Kidney capillary endothelial cell (primary cell): ENCODE measurements at regions not wholly inside any gene's neighbourhood (a gene's known extent, or its start where the extent isn't known, plus 50 kb on each side); places are given as distances from the start of the nearest gene placed in this dataset.
A peak's percentile ranks its signal among the peaks of the same experiment; 100 is the strongest.
"Not testable (repeated sequence)": the region's sequence is repeated elsewhere in the genome, so short reads cannot be mapped to it uniquely, and the experiment has no call there.

Experiments used
- DNase-seq: peaks from one replicate; pipeline ENCODE4 v3.0.0-alpha.2; 2018; ENCODE audit warnings: low spot score

GRCh38 chr12:72723732-72724131, 451.6 kb downstream of the TRHDE start:
- no peak for DNase-seq

GRCh38 chr12:72729451-72730010, 457.4 kb downstream of the TRHDE start:
- DNase-seq, result no peak

- DNase-seq, result no peak
These were observed 462.4 kb downstream of the TRHDE start for GRCh38 chr12:72734581-72734980.

DNA sequence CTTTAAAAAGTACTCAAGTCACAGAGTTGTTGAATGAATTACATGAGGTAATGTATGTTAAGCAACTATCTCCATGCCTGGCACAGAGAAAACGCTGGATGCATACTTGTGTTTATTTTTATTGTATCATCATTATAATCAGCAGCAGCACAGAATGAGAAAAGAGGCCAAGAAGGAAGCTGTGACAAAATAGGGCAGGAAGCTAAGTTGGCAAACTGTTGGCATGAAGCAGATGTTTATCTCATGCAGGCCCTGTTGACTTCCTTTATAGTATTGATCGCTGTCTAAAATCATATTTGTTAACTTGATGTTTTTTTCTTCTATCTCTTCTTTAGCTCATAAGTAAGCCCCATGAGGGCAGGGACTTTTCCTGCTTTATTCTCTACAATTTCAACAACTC, 466.6 kb downstream of the TRHDE start:
- DNase-seq, result no peak

GRCh38 chr12:72740064-72740463, 467.9 kb downstream of the TRHDE start:
- DNase-seq, result no peak

DNA sequence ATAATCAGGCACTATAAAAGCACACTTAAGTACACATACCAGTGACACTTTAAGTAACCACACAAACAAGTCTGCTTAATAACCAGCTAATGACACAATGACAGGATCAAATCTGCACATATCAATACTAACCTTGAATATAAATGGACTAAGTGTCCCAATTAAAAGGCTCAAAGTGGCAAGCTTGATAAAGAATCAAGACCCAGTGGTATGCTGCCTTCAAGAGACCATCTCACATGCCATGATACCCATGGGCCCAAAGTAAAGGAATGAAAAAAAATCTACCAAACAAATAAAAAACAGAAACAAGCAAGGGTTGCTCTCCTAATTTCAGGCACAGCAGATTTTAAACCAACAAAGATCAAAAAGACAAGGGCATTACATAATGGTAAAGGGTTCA, 470.4 kb downstream of the TRHDE start:
- no peak for DNase-seq

GRCh38 chr12:72746048-72746447, 473.9 kb downstream of the TRHDE start:
- DNase-seq, result no peak

DNA sequence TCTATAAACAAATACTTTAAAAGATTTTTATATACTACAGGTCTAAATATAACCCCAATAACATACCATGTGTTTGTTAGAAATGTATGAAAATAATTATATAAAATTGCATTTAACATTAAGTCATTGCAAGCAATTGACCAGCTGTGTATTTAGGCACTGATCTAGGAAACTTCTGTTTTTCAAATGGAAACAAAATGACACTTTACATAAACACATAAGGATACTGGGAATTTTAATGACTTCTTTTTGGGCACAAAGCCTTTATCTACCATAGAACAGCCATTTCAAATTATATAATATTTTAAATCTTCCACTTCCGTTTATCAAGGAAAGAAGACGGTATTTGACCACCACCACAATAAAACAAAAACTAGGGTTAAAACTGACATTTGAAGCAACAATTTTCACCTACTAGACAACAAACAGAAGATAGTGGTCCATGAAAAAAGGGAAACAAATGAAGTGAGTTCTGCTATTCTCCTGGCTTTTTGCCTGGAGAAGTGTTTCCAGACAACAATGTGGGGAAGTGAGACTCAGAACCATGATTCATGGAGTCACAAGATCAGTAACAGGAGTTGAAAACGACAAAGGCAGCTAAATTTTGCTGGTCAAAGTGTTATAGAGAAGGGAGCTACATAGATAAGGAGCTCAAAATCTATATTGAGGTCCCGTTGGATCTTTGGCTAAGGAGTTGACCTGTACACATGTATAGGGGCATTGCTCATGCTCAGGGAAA, 475.1 kb downstream of the TRHDE start:
- peak; percentile 51 for DNase-seq

DNA sequence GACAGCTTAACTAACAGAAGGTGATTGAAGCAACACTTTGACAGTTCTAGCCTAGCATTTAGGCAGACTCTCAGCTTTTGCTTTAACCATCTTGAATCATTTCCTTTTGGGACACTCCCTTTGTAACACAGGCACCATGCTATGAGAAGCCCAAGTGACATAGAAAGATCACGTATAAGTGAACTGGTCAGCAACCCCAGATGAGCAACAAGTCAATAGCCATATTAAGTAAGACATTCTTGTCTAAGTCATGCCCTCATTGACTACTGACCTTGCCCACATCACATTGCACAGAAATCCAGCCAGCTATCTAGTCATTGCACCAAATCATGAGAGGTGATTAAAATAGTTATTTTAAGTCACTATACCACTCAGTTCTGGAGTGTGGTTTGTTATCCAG, 476.8 kb downstream of the TRHDE start:
- DNase-seq, result peak; percentile 3

DNA sequence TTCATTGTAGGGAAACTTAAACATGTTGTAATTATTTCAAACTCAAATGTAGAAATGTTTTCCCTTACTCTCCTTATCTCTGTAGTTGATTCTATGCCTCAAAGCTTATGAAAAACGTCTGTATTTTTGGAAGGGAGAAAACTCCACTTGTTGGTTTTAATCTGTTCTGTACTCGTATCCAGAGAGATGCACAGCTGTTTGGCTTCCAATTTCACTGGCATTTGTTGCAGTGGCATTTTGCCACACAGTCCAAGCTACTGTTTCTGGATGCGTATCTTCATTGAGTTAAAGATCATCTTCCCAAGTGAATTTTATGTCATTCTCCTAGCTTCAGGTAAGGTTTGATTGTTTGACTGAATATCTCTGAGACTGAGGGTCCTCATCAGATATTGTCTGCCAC, 481.4 kb downstream of the TRHDE start:
- DNase-seq, result no peak

DNA sequence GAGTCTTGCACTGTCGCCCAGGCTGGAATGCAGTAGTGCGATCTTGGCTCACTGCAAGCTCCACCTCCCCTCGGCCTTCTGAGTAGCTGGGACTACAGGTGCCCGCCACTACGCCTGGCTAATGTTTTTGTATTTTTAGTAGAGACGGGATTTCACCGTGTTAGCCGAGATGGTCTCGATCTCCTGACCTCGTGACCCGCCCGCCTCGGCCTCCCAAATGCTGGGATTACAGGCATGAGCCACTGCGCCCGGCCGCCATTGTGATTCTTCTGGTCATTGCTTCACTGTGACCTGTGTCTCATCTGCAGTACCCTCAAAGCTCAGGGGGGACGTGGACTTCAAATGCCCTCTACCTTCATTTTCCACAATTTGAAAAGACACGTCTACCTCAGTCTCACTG, 481.9 kb downstream of the TRHDE start:
- DNase-seq, result not testable (repeated sequence)

- DNase-seq, result no peak
These were observed 494.3 kb downstream of the TRHDE start for GRCh38 chr12:72766517-72766916.

DNA sequence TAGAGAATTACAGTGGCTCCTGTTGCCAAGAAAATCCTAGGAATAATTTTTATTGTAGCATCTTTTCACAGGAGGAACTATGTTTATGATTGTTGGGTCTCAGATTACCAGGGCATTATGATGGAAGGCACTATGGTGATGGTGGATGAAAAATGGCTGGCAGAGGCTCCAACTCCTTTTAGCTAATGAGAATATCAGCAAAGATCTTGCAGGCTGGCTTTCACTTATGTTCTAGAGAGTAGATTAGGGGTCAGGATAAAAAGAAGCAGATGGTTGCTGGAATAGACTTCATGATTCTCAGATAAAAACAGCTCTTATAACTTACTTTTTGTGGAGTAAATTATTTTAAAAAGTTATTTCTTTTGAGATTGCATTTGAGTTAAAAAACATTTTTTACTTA, 501.9 kb downstream of the TRHDE start:
- no peak for DNase-seq

- DNase-seq, result no peak
These were observed 505.6 kb downstream of the TRHDE start for GRCh38 chr12:72777806-72778205.

DNA sequence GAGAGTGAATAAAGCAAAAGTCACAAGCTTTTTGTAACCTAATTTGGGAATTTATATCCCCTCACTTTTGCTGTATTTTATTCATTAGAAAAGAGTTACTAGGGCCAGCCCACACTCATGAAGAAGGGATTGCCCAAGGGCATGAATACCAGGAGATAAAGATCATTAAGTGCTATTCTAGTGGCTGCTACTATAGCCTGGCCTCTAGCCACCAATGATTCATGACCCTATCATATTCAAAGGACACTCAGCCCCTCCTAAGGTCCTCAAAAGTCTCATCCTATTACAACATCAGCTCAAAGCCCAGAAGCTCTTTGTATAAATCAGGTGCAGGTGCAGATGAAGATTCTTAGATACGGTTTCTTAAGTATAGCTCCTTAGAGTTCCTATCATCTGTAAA, 518.1 kb downstream of the TRHDE start:
- DNase-seq, result no peak

GRCh38 chr12:72792889-72793288, 520.7 kb downstream of the TRHDE start:
- no peak for DNase-seq

GRCh38 chr12:72793796-72794195, 521.6 kb downstream of the TRHDE start:
- no peak for DNase-seq

GRCh38 chr12:72815421-72815820, 543.3 kb downstream of the TRHDE start:
- DNase-seq, result no peak

GRCh38 chr12:72828662-72829324, 556.6 kb downstream of the TRHDE start:
- DNase-seq, result no peak

DNA sequence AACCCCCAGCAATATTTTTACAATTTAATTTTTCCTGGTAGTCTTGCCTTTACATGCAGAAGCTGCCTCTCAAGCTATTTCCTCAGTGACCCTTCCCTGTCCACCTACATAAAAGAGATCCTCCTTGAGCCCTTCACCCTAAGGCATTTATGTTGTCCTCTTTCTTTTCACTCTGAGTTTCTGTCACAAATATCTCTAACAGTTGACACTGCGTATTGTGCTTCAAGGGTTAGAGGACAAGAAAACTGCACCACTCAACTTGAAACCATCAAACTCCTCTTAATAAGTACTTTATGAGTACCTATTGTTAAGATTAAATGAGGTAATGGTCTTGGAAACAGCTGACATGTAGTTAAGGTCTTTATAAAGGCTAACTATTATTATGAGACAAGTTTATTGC, 557.7 kb downstream of the TRHDE start:
- no peak for DNase-seq

DNA sequence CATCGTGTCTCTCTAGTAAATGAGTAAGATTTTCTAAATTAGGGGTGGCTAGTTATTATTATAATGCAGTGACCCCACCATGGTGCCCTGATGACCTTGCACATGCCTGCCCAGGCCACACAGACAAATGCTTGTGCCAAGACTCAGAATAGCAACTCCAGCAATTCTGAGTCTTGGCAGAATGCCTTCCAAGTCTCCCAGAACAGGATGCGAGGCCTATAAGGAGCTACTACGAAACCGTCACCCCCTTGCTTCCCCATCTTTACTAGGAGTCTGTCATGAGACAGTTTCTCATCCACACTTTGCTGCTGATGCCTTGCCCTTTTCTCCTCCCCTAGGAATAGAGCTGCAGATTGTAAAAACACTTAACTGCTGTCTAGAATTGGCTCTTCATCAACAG, 559.9 kb downstream of the TRHDE start:
- DNase-seq, result no peak

DNA sequence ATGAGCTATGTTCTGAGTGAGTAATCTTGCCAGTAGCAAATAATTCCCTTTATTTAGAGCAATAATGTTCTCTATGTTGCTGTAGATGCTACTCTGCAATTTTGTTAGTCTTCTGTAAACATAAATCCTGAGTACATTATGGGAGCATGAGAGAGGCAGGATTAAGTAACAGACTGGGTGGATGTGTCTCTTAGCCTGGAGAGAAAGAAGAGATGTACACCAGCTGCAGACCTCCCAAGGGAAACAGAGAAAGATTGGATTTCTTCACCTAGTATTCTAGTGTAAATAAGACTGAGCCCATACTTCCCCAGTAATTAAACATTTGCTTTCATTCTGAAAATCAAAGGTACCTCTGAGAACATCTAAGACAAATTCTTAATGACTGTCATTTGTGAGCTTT, 564.0 kb downstream of the TRHDE start:
- no peak for DNase-seq

GRCh38 chr12:72839696-72840095, 567.5 kb downstream of the TRHDE start:
- DNase-seq, result no peak

- no peak for DNase-seq
These were observed 591.5 kb downstream of the TRHDE start for GRCh38 chr12:72863671-72864070.
